ENCODE measurements at regions not wholly inside any gene's neighbourhood (a gene's known extent, or its start where the extent isn't known, plus 50 kb on each side); places are given as distances from the start of the nearest gene placed in this dataset.

GRCh38 chr2:105598829-105599698, 145.6 kb upstream of the NCK2 start:
- dilution Hi-C loops (cut with MboI; ENCODE audit: extremely low pct_ligation_motif_present, low sequenced_read_pairs) = no loop called here
- Histone ChIP-seq H4K20me1 (ENCODE audit: control insufficient read depth, extremely low read depth, insufficient read depth, low read length) (no peaks in the 10 kb centered on the region), H3K36me3 (ENCODE audit: control insufficient read depth in 2 of 2, extremely low read depth in 1 of 2, insufficient read depth in 2 of 2, low read length in 2 of 2) (no peaks in the 10 kb centered on the region), H3K27ac (ENCODE audit: control insufficient read depth, insufficient read depth, low read length) (no peak overlapping the region), H3K9me1 (ENCODE audit: control insufficient read depth, extremely low read depth, insufficient read depth, low read length) (no peaks in the 10 kb centered on the region), H3K4me3 (ENCODE audit: control insufficient read depth in 2 of 3, extremely low read depth in 1 of 3, insufficient read depth in 2 of 3, low read depth in 1 of 3, low read length in 3 of 3) (no peak overlapping the region), H3K79me2 (ENCODE audit: control insufficient read depth, insufficient read depth, low read length) (no peaks in the 10 kb centered on the region), H3K4me1 (ENCODE audit: control insufficient read depth, extremely low read depth, insufficient read depth, low read length) (no peaks in the 10 kb centered on the region), H3K9ac (ENCODE audit: control insufficient read depth, extremely low read depth, insufficient read depth, low read length) (no peak overlapping the region), H3K4me2 (ENCODE audit: control insufficient read depth, extremely low read depth, insufficient read depth, low read depth, low read length) (no peak overlapping the region), H2AFZ (ENCODE audit: control insufficient read depth, low read length) (no peak overlapping the region), H3K27me3 (ENCODE audit: control insufficient read depth, extremely low read depth, insufficient read depth, low read length) (no peaks in the 10 kb centered on the region), H3K9me3 (ENCODE audit: control insufficient read depth, low read depth, low read length) (no peaks in the 10 kb centered on the region)
- FAIRE-seq (no peak), DNase-seq (ENCODE audit: low read depth, low spot score) (no peak)
- TF ChIP-seq EZH2 (IDR thresholded peaks at IDR 0.05; ENCODE audit: low read length) (no peak), CTCF (optimal IDR thresholded peaks at IDR 0.05 in 1 of 3, IDR thresholded peaks at IDR 0.05 in 1 of 3, conservative IDR thresholded peaks at IDR 0.05 in 1 of 3; ENCODE audit: extremely low read depth in 1 of 3, insufficient read depth in 2 of 3, low read length in 3 of 3) (no peak)

DNA sequence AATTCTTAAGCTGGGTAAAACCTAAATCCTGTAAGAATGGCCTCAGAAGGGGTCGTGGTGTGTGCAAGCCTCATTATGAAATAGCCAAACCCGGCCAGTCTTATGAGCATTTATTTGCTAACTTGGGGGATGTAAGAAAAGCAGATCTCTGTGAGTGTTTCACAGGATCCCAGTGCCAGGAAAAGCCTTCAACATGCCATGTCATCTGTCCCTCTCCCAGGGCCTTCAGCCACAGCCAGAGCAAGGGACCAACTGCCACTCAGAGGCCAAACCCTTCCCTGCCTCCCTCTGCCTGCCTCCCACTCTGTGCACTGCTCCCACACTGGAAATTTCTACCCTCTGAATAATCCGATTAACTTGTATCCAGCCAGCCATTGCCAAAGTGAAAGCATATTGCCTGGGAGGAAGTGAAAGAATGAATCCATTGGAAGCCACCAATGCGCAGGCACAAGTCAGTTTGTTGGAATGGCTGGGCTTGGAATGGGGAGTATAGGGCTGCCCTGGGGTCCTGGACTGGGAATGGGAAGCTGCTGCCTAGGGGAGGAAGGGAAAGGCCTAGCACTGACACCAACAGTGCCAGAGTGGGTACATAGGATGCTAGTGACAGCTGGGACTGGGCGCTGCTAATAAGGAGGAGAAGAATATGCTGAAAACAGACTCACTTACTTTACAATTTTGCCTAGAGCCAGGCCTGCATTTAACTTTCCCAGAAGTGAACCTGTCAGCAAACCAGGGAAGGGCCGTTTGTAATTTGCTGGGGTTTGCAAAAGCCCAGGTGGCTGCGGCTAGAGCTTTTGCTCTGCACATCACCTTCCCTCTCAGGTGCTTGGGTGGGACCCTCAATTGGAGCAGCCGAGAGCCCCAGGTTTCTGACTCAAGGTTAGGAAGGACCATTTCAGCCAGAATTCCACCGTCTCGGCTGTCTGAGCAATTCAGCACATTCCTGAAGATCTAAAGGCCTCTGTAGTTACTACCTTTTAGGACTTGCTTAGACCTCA, 146.6 kb upstream of the NCK2 start:
- FAIRE-seq = no peak
- no peak overlapping the region for H3K9ac ChIP-seq (ENCODE audit: control insufficient read depth, extremely low read depth, insufficient read depth, low read length)

More for the DNA sequence above, 146.6 kb upstream of the NCK2 start:
- H3K9me3 ChIP-seq (ENCODE audit: control insufficient read depth, low read depth, low read length) = no peaks in the 10 kb centered on the region
- no peak overlapping the region for H3K27ac ChIP-seq (ENCODE audit: control insufficient read depth, insufficient read depth, low read length)
- no peaks in the 10 kb centered on the region for H3K27me3 ChIP-seq (ENCODE audit: control insufficient read depth, extremely low read depth, insufficient read depth, low read length)
- H3K4me3 ChIP-seq (ENCODE audit: control insufficient read depth in 2 of 3, extremely low read depth in 1 of 3, insufficient read depth in 2 of 3, low read depth in 1 of 3, low read length in 3 of 3) = no peak overlapping the region
- no peaks in the 10 kb centered on the region for H4K20me1 ChIP-seq (ENCODE audit: control insufficient read depth, extremely low read depth, insufficient read depth, low read length)
- no peak overlapping the region for H3K4me2 ChIP-seq (ENCODE audit: control insufficient read depth, extremely low read depth, insufficient read depth, low read depth, low read length)
- TF ChIP-seq EZH2 (IDR thresholded peaks at IDR 0.05; ENCODE audit: low read length) = no peak
- no peaks in the 10 kb centered on the region for H3K4me1 ChIP-seq (ENCODE audit: control insufficient read depth, extremely low read depth, insufficient read depth, low read length)
- no peaks in the 10 kb centered on the region for H3K79me2 ChIP-seq (ENCODE audit: control insufficient read depth, insufficient read depth, low read length)
- dilution Hi-C loops (cut with MboI; ENCODE audit: extremely low pct_ligation_motif_present, low sequenced_read_pairs) = no loop called here
- H3K36me3 ChIP-seq (ENCODE audit: control insufficient read depth in 2 of 2, extremely low read depth in 1 of 2, insufficient read depth in 2 of 2, low read length in 2 of 2) = no peaks in the 10 kb centered on the region
- DNase-seq (ENCODE audit: low read depth, low spot score) = no peak
- H3K9me1 ChIP-seq (ENCODE audit: control insufficient read depth, extremely low read depth, insufficient read depth, low read length) = no peaks in the 10 kb centered on the region
- H2AFZ ChIP-seq (ENCODE audit: control insufficient read depth, low read length) = no peak overlapping the region

All from keratinocyte (primary cell).